Nucleus accumbens (tissue), 56 donors: ENCODE measurements at regions not wholly inside any gene's neighbourhood (a gene's known extent, or its start where the extent isn't known, plus 50 kb on each side); places are given as distances from the start of the nearest gene placed in this dataset.
A peak's percentile ranks its signal among the peaks of the same experiment; 100 is the strongest.

Experiments used
- DNase-seq, 56 donors: peaks; one replicate each; lab custom pipeline; 2025; lab: John Stamatoyannopoulos, UW

GRCh38 chr20:17796091-17796563, 96.4 kb downstream of the BANF2 start:
- DNase-seq = no peak

- no peak for DNase-seq
Measured at GRCh38 chr20:17795501-17796071, 95.8 kb downstream of the BANF2 start.

GRCh38 chr20:17795003-17795402, 95.2 kb downstream of the BANF2 start:
- DNase-seq = no peak

- peak in 43 of 56 donors; percentile 3 to 72 (median 26) for DNase-seq
Measured at GRCh38 chr20:17794400-17794799, 94.6 kb downstream of the BANF2 start.

- no peak for DNase-seq
Measured at GRCh38 chr20:17793986-17794385, 94.2 kb downstream of the BANF2 start.

- DNase-seq = no peak
Measured at GRCh38 chr20:17790296-17790695, 90.5 kb downstream of the BANF2 start.

GRCh38 chr20:17787816-17788215, 88.0 kb downstream of the BANF2 start:
- no peak for DNase-seq

GRCh38 chr20:17786221-17786718, 86.5 kb downstream of the BANF2 start:
- DNase-seq = no peak
